NCI-H2107 treated with DMSO at 0.1 percent for 48 hours (cell line): ENCODE measurements at regions not wholly inside any gene's neighbourhood (a gene's known extent, or its start where the extent isn't known, plus 50 kb on each side); places are given as distances from the start of the nearest gene placed in this dataset.
"Not testable (repeated sequence)": the region's sequence is repeated elsewhere in the genome, so short reads cannot be mapped to it uniquely, and the experiment has no call there.

ENCODE experiments used
- DNase-seq: peaks from one replicate; lab custom pipeline; 2025; ENCODE audit not compliant: unreplicated experiment; lab: John Stamatoyannopoulos, UW

DNA sequence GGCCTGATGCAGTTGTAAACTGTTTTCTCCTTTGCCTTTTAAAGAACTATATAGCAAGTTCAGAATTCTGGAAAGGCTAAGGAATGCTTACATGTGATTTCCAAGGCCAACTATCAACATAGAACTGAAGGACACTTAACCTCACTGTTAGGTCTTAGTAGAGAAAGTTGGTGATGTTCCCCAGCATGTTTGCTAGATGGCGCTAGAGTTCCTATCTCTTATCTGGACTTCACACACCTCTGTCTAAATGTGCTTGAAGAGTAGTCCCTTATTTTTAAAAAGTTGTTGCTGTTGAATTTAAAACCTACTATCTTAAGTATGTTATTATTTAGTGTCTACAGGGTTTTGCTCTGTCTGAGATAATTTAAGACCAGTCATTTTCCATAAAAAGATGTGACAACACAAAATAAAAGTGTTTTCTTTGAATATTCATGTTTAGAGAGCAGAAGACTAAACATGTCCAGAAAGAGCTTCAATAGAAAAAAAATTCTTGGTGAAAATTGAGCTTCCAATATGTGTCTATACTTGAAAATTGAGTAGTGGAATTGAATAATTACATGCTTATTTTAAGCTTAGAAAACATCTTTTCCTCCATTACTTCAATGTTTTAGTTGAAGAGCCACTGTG, 237.3 kb downstream of the S1PR1 start:
- DNase-seq, result peak; percentile 18

GRCh38 chr1:101476541-101476940, 239.7 kb downstream of the S1PR1 start:
- no peak for DNase-seq

DNA sequence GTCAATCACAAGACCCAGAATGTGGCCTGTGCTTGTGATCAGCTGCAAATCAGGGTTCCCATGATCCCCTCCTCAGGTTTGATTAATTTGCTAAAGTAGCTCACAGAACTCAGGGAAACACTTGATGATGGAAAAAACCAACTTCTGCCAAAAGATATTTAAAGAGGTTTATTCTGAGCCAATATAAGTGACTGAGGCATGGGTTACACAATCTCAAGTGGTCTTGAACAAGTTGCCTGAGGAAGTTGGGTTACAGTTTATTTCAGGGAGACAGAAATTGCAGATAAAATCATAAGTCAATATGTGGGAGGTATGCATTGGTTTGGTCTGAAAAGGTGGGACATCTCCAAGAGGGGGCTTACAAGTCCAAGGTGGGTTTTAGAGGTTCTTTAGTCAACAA, 243.1 kb downstream of the S1PR1 start:
- no peak for DNase-seq

DNA sequence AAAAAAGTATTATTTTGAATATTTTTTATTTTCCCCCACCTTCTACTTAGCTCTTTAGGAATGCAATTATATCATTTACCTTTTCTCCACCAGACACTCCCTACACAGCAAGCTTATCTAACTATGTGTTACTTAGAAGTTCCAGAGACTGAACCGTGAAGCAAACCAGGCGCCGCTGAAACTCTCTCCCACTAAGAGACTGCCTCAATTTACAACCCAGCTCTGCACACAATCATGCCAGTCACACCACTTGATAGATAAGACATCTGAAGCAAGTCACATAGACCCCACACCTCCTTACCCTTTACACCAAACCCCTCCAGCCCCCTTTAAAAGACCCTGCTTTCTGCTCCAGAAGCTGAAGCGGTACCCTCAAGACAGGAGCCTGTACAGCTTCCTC, 245.5 kb downstream of the S1PR1 start:
- no peak for DNase-seq

- no peak for DNase-seq
Measured at GRCh38 chr1:101483982-101484688, 247.3 kb downstream of the S1PR1 start.

- no peak for DNase-seq
Measured at GRCh38 chr1:101484689-101485338, 248.0 kb downstream of the S1PR1 start.

DNA sequence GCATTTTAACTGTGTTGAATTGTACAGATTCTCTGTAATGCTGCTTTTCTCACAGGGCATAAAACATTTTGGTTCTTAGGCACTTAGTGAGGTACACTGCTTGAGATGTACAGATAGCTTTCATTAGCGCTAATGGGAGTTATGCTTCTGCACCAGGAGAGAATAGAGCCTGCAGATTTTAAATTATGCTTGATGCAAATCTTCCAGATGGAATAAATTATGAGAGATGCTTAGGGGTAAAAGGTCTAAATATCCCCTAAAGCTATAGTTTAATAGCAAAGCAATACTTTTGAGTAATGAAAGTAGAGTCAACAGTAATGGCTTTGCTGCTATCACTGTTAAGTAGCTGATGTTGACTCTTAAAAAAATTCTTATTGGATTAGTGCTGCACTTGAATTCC, 248.9 kb downstream of the S1PR1 start:
- DNase-seq, result no peak

GRCh38 chr1:101492144-101492543, 255.3 kb downstream of the S1PR1 start:
- not testable (repeated sequence) for DNase-seq

- not testable (repeated sequence) for DNase-seq
Measured at GRCh38 chr1:101493920-101494319, 257.1 kb downstream of the S1PR1 start.

DNA sequence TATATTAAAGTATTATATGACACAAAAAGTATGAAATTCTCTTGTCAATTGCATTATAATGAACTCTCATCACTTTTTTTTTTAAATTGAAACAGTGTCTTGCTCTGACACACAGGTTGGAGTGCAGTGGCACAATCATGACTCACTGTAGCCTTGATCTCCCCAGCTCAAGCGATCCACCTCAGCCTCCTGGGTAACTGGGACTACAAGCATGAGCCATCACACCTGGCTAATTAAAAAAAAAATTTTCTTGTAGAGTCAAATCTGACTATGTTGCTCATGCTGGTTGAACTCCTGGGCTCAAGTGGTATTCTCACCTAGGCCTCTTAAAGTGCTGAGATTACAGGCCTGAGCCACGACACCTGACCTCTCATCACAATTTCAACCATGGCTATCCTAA, 259.3 kb downstream of the S1PR1 start:
- DNase-seq, result no peak

DNA sequence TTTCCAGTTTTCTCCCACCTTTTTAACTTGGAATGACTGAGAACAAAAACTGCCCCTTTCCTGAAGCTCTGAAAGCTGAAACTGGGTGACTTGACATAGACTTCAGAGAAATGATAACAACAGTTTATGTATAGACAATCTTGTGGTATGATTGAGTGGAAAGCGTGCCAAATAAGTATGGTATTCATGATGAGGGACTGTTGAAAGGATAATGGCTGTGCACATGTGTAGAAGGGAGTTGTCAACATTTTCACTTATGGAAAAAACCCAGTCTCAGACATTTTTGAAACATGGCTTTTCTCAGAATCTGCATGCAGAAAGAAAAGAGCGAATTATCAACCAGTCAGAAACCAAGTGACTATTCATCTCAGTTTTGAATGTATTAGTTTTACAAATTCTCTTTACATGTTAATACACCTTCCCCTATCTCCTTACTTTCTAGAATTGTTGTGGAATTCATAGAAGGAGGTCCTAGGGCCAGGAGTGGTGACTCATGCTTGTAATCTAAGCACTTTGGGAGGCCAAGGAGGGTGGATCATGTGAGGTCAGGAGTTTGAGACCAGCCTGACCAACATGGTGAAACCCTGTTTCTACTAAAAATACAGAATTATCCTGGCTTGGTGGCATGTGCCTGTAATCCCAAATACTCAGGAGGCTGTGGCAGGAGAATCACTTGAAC, 261.2 kb downstream of the S1PR1 start:
- DNase-seq, result no peak

DNA sequence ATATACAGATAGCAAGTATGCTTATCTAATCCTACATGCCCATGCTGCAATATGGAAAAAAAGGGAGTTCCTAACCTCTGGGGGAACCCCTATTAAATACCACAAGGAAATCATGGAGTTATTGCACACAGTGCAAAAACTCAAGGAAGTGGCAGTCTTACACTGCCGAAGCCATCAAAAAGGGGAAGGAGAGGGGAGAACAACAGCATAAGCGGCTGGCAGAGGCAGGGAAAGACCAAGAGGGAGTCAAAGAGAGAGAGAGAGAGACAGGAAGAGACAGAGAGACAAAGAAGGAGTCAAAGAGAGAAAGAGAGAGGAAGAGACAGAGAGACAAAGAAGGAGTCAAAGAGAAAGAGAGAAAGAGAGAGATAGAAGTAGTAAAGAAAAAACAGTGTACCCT, 267.3 kb downstream of the S1PR1 start:
- DNase-seq, result not testable (repeated sequence)

DNA sequence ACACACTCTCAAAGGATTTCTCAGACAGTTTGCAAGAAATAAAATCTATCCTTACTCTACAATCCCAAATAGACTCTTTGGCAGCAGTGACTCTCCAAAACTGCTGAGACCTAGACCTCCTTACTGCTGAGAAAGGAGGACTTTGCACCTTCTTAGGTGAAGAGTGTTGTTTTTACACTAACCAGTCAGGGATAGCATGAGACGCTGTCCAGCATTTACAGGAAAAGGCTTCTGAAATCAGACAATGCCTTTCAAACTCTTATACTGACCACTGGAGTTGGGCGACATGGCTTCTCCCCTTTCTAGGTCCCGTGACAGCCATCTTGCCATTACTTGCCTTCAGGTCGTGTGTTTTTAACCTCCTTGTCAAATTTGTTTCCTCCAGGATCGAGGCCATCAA, 268.4 kb downstream of the S1PR1 start:
- DNase-seq, result not testable (repeated sequence)

DNA sequence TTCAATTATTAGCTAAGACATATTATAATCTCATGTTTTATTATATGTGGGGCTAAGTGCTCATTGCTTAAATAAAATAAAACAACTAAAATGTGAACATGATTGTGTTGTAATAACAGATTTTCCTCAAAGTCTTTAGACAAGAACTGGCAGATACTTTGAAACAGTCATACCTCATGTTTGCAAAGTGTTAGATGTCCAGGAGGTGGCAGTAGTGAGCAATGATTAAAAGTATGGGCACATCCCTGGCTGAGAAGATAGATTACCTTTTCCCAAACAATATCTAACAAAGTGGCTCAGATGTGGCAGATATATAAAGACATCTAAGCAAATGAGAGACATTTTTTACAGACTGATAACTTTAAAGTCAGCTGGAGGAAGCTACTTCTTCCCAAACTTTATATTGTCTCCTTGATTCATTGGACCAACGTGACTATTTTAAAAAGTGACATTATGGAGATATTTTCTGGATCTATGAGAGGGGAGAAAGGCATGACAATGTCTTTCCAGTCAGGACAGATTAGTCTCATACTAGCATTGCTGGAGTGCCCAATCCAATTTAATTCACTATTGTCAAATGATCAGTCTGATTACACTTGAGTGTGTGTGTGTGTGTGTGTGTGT, 269.8 kb downstream of the S1PR1 start:
- DNase-seq, result peak; percentile 38

DNA sequence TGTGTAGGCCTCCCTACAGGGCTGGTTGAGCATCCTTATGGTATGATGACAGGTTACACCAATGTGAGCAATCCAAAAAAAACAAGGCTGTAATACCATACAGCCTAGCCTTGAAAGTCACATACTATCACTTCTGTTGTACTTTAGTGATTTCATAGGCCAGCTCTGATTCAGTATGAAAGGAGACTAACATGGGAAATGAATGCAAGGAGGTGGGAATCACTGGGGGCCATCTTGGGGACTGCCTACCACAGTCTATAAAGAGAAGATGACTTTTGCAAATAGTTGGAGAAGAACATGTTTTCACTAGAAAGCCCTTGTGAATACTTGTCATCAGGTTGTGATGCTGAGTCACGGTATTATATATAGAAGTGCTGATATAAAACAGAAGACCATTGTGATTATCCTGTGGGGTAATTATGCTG, 270.7 kb downstream of the S1PR1 start:
- no peak for DNase-seq

GRCh38 chr1:101508913-101509312, 272.1 kb downstream of the S1PR1 start:
- DNase-seq, result no peak

GRCh38 chr1:101509370-101509769, 272.6 kb downstream of the S1PR1 start:
- no peak for DNase-seq

GRCh38 chr1:101511202-101511891, 274.5 kb downstream of the S1PR1 start:
- DNase-seq, result no peak

- DNase-seq, result peak; percentile 54
Measured at GRCh38 chr1:101520302-101520701, 283.5 kb downstream of the S1PR1 start.

DNA sequence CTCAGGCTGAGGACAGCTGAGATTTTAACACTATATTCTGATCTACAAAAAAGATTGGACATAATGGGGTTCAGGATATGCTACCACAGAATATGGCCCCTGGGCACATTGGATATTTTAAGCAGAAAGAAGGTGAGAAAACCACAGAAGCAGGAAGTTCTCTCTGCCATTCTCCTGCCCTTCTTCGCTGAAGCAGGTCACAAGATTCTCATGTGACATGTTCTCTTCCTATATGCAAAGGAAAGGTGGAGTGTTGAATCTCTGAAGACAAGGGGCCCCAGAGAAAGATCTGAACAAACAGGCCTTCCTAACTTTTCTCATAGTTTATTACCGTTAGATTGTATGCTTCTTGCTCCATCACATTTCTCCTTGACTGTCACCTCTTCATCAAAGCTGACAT, 285.7 kb downstream of the S1PR1 start:
- DNase-seq, result no peak

- DNase-seq, result peak; percentile 81
Measured at GRCh38 chr1:101526813-101527212, 290.0 kb downstream of the S1PR1 start.
